ENCODE measurements at regions not wholly inside any gene's neighbourhood (a gene's known extent, or its start where the extent isn't known, plus 50 kb on each side); places are given as distances from the start of the nearest gene placed in this dataset.

DNA sequence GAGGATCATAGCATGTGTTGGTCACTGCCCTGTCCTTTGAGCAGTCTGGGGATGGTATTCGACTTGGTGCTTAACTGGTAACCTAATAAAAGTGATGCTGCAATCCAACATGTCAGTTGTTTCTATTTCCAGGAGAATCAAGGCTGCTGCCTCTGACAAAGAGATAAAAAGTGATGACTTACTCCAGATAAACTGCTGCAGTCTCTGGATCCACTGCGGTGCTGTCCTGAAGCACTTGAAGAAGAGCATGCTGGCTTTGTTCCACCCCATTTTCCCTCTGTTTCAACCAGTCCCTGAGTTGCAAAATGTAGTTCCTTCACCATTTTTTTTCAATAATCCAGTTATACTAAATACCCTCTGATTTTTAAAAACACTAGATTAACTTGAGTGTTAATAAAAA, 403.5 kb upstream of the ANKRD30A start:
- H3K9ac ChIP-seq (ENCODE audit: insufficient read length, low read depth) = no peak overlapping the region
- H3K9me3 ChIP-seq (ENCODE audit: insufficient read depth, low read length) = no peaks in the 10 kb centered on the region
- no peak for DNase-seq (ENCODE audit: low read depth, low spot score)
- H3K4me3 ChIP-seq (ENCODE audit: insufficient read length, low read depth) = no peak overlapping the region
- H3K36me3 ChIP-seq (ENCODE audit: insufficient read depth, insufficient read length, low read length) = no peaks in the 10 kb centered on the region
- H3K4me1 ChIP-seq (ENCODE audit: insufficient read depth, insufficient read length) = no peaks in the 10 kb centered on the region
- H3K27me3 ChIP-seq (ENCODE audit: insufficient read depth, insufficient read length) = no peaks in the 10 kb centered on the region
- TF ChIP-seq ZNF274 (IDR thresholded peaks at IDR 0.05; ENCODE audit: low read depth, low read length) (no peak), SUZ12 (IDR thresholded peaks at IDR 0.05; ENCODE audit: extremely low read depth, insufficient read depth, insufficient read length) (no peak), YY1 (IDR thresholded peaks at IDR 0.05; ENCODE audit: insufficient read depth, insufficient read length) (no peak)

DNA sequence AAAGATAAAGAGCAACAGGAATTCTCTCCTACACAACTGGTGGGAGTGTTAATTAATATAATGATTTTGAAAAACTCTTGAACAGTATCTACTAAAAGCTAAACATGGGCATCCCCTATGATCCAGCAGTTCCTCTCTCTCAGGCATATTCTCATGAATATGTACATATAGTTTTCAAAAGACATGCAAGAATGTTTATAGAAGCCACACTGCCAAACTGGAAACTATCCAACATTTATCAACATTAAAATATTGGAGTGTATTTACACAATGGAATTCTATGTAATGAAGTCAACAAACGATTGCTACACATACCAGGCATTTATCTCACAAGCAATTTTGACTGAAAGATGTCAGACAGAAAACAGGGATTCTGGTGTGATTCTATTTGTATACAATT, 404.5 kb upstream of the ANKRD30A start:
- H3K4me1 ChIP-seq (ENCODE audit: insufficient read depth, insufficient read length) = no peaks in the 10 kb centered on the region
- H3K4me3 ChIP-seq (ENCODE audit: insufficient read length, low read depth) = no peak overlapping the region
- TF ChIP-seq YY1 (IDR thresholded peaks at IDR 0.05; ENCODE audit: insufficient read depth, insufficient read length) (no peak), SUZ12 (IDR thresholded peaks at IDR 0.05; ENCODE audit: extremely low read depth, insufficient read depth, insufficient read length) (no peak), ZNF274 (IDR thresholded peaks at IDR 0.05; ENCODE audit: low read depth, low read length) (no peak)
- H3K27me3 ChIP-seq (ENCODE audit: insufficient read depth, insufficient read length) = no peaks in the 10 kb centered on the region
- no peak for DNase-seq (ENCODE audit: low read depth, low spot score)
- no peaks in the 10 kb centered on the region for H3K36me3 ChIP-seq (ENCODE audit: insufficient read depth, insufficient read length, low read length)
- no peak overlapping the region for H3K9ac ChIP-seq (ENCODE audit: insufficient read length, low read depth)
- H3K9me3 ChIP-seq (ENCODE audit: insufficient read depth, low read length) = no peaks in the 10 kb centered on the region

GRCh38 chr10:36717118-36717517, 408.3 kb upstream of the ANKRD30A start:
- Histone ChIP-seq H3K36me3 (ENCODE audit: insufficient read depth, insufficient read length, low read length) (no peaks in the 10 kb centered on the region), H3K9me3 (ENCODE audit: insufficient read depth, low read length) (no peaks in the 10 kb centered on the region), H3K9ac (ENCODE audit: insufficient read length, low read depth) (no peak overlapping the region), H3K27me3 (ENCODE audit: insufficient read depth, insufficient read length) (no peaks in the 10 kb centered on the region), H3K4me3 (ENCODE audit: insufficient read length, low read depth) (no peak overlapping the region), H3K4me1 (ENCODE audit: insufficient read depth, insufficient read length) (no peaks in the 10 kb centered on the region)
- no peak for DNase-seq (ENCODE audit: low read depth, low spot score)
- TF ChIP-seq ZNF274 (IDR thresholded peaks at IDR 0.05; ENCODE audit: low read depth, low read length) (no peak), YY1 (IDR thresholded peaks at IDR 0.05; ENCODE audit: insufficient read depth, insufficient read length) (no peak), SUZ12 (IDR thresholded peaks at IDR 0.05; ENCODE audit: extremely low read depth, insufficient read depth, insufficient read length) (no peak)

- Histone ChIP-seq H3K4me3 (ENCODE audit: insufficient read length, low read depth) (no peak overlapping the region), H3K9me3 (ENCODE audit: insufficient read depth, low read length) (no peaks in the 10 kb centered on the region), H3K36me3 (ENCODE audit: insufficient read depth, insufficient read length, low read length) (no peaks in the 10 kb centered on the region), H3K27me3 (ENCODE audit: insufficient read depth, insufficient read length) (no peaks in the 10 kb centered on the region), H3K9ac (ENCODE audit: insufficient read length, low read depth) (no peak overlapping the region), H3K4me1 (ENCODE audit: insufficient read depth, insufficient read length) (no peaks in the 10 kb centered on the region)
- DNase-seq (ENCODE audit: low read depth, low spot score) = no peak
- TF ChIP-seq ZNF274 (IDR thresholded peaks at IDR 0.05; ENCODE audit: low read depth, low read length) (no peak), SUZ12 (IDR thresholded peaks at IDR 0.05; ENCODE audit: extremely low read depth, insufficient read depth, insufficient read length) (no peak), YY1 (IDR thresholded peaks at IDR 0.05; ENCODE audit: insufficient read depth, insufficient read length) (no peak)
Measured at GRCh38 chr10:36716291-36716690, 409.1 kb upstream of the ANKRD30A start.

- DNase-seq (ENCODE audit: low read depth, low spot score) = no peak
- no peaks in the 10 kb centered on the region for H3K4me1 ChIP-seq (ENCODE audit: insufficient read depth, insufficient read length)
- H3K9me3 ChIP-seq (ENCODE audit: insufficient read depth, low read length) = no peaks in the 10 kb centered on the region
- no peak overlapping the region for H3K9ac ChIP-seq (ENCODE audit: insufficient read length, low read depth)
- H3K4me3 ChIP-seq (ENCODE audit: insufficient read length, low read depth) = no peak overlapping the region
- no peak for TF ChIP-seq YY1 (IDR thresholded peaks at IDR 0.05; ENCODE audit: insufficient read depth, insufficient read length)
- no peak for TF ChIP-seq SUZ12 (IDR thresholded peaks at IDR 0.05; ENCODE audit: extremely low read depth, insufficient read depth, insufficient read length)
- TF ChIP-seq ZNF274 (IDR thresholded peaks at IDR 0.05; ENCODE audit: low read depth, low read length) = no peak
- no peaks in the 10 kb centered on the region for H3K36me3 ChIP-seq (ENCODE audit: insufficient read depth, insufficient read length, low read length)
- H3K27me3 ChIP-seq (ENCODE audit: insufficient read depth, insufficient read length) = no peaks in the 10 kb centered on the region
Measured at GRCh38 chr10:36712695-36713094, 412.7 kb upstream of the ANKRD30A start.

DNA sequence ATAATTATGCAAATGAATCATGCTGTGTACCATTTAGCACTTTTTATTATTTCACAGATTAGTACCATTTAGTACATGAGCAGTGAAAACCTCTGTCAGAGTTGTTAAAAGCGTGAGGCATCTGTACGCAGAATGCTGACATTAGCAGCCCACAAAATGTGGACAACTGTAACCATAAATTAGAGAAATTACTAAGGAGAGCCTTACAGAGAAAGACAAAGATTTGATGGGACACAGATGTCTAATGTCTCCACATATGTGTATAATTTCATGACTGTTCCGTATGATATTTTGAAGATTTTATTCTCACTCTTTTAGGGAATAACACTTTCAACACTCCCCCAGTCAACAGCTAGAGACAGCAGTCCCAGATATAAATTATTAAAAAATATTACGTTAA, 414.0 kb upstream of the ANKRD30A start:
- no peak overlapping the region for H3K4me3 ChIP-seq (ENCODE audit: insufficient read length, low read depth)
- no peak for TF ChIP-seq ZNF274 (IDR thresholded peaks at IDR 0.05; ENCODE audit: low read depth, low read length)
- no peak for TF ChIP-seq YY1 (IDR thresholded peaks at IDR 0.05; ENCODE audit: insufficient read depth, insufficient read length)

DNA sequence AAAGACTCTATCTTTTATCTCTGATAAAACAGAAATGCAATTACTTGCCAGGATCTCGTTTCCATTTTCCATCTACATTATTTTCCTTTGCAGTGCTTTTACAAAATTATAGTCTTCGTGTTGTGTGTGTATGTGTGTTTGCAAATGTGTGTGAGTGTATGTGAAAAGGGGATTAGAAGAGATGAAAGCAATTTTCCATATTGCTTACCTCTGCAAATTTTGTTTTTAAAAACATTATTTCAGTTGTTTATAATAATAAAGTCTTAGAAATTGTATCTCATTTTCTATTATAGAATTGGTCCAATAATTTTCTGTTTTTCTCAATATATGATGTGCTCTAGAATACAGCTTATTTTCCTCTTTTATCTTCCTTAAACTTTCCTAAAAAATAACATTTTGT, 421.3 kb upstream of the ANKRD30A start:
- DNase-seq (ENCODE audit: low read depth, low spot score) = no peak
- H3K4me1 ChIP-seq (ENCODE audit: insufficient read depth, insufficient read length) = no peaks in the 10 kb centered on the region
- no peaks in the 10 kb centered on the region for H3K36me3 ChIP-seq (ENCODE audit: insufficient read depth, insufficient read length, low read length)
- no peak for TF ChIP-seq YY1 (IDR thresholded peaks at IDR 0.05; ENCODE audit: insufficient read depth, insufficient read length)
- no peak for TF ChIP-seq ZNF274 (IDR thresholded peaks at IDR 0.05; ENCODE audit: low read depth, low read length)
- no peak for TF ChIP-seq SUZ12 (IDR thresholded peaks at IDR 0.05; ENCODE audit: extremely low read depth, insufficient read depth, insufficient read length)
- H3K27me3 ChIP-seq (ENCODE audit: insufficient read depth, insufficient read length) = no peaks in the 10 kb centered on the region
- H3K9ac ChIP-seq (ENCODE audit: insufficient read length, low read depth) = no peak overlapping the region
- H3K4me3 ChIP-seq (ENCODE audit: insufficient read length, low read depth) = no peak overlapping the region
- no peaks in the 10 kb centered on the region for H3K9me3 ChIP-seq (ENCODE audit: insufficient read depth, low read length)

More for the DNA sequence above, 414.0 kb upstream of the ANKRD30A start:
- H3K4me1 ChIP-seq (ENCODE audit: insufficient read depth, insufficient read length) = no peaks in the 10 kb centered on the region
- DNase-seq (ENCODE audit: low read depth, low spot score) = no peak
- no peaks in the 10 kb centered on the region for H3K36me3 ChIP-seq (ENCODE audit: insufficient read depth, insufficient read length, low read length)
- no peaks in the 10 kb centered on the region for H3K27me3 ChIP-seq (ENCODE audit: insufficient read depth, insufficient read length)
- no peak overlapping the region for H3K9ac ChIP-seq (ENCODE audit: insufficient read length, low read depth)
- no peaks in the 10 kb centered on the region for H3K9me3 ChIP-seq (ENCODE audit: insufficient read depth, low read length)

DNA sequence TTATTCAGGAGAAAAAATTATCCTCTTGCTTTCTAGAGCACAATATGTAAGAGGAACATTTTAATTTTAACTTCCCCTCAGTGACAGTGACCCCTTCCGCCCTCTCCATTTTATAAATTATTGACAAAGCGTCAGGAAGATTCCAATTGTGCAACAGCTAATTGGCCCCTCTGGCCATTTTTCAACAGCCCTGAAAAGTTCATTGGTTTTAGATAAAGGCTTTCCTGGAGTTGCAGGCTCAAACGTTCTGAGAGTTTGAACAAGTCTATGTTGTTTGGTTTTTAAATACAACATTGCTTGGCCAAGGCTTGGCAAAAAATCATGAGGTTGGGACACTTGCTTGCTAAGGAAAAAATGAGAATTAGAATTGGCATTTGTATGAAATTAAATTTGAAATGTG, 422.2 kb upstream of the ANKRD30A start:
- Histone ChIP-seq H3K36me3 (ENCODE audit: insufficient read depth, insufficient read length, low read length) (no peaks in the 10 kb centered on the region), H3K27me3 (ENCODE audit: insufficient read depth, insufficient read length) (no peaks in the 10 kb centered on the region), H3K9ac (ENCODE audit: insufficient read length, low read depth) (no peak overlapping the region), H3K4me1 (ENCODE audit: insufficient read depth, insufficient read length) (no peaks in the 10 kb centered on the region), H3K4me3 (ENCODE audit: insufficient read length, low read depth) (no peak overlapping the region), H3K9me3 (ENCODE audit: insufficient read depth, low read length) (no peaks in the 10 kb centered on the region)
- no peak for DNase-seq (ENCODE audit: low read depth, low spot score)
- TF ChIP-seq ZNF274 (IDR thresholded peaks at IDR 0.05; ENCODE audit: low read depth, low read length) (no peak), YY1 (IDR thresholded peaks at IDR 0.05; ENCODE audit: insufficient read depth, insufficient read length) (no peak), SUZ12 (IDR thresholded peaks at IDR 0.05; ENCODE audit: extremely low read depth, insufficient read depth, insufficient read length) (no peak)

Measured in NT2/D1 (cell line).